GM19463 (cell line): ENCODE measurements at regions not wholly inside any gene's neighbourhood (a gene's known extent, or its start where the extent isn't known, plus 50 kb on each side); places are given as distances from the start of the nearest gene placed in this dataset.

Experiments
- ATAC-seq: cut with Tn5 transposase; IDR thresholded peaks from one replicate; pipeline ENCODE4 v1.9.1; 2021; ENCODE audit warnings: mild to moderate bottlenecking, moderate library complexity; ENCODE audit not compliant: unreplicated experiment

- ATAC-seq: no peak
Observed at GRCh38 chr2:8046849-8047248, 635.0 kb upstream of the ID2 start.

GRCh38 chr2:8049176-8049575, 632.7 kb upstream of the ID2 start:
- ATAC-seq: no peak

GRCh38 chr2:8049851-8050571, 631.8 kb upstream of the ID2 start:
- ATAC-seq: peak; percentile 95

GRCh38 chr2:8053216-8053615, 628.6 kb upstream of the ID2 start:
- ATAC-seq: no peak

- ATAC-seq: no peak
Observed at GRCh38 chr2:8054070-8054469, 627.8 kb upstream of the ID2 start.

GRCh38 chr2:8058652-8059051, 623.2 kb upstream of the ID2 start:
- ATAC-seq: no peak

- no peak for ATAC-seq
Observed at GRCh38 chr2:8059255-8059654, 622.6 kb upstream of the ID2 start.

- no peak for ATAC-seq
Observed at GRCh38 chr2:8059794-8060193, 622.1 kb upstream of the ID2 start.

- ATAC-seq: no peak
Observed at GRCh38 chr2:8061219-8061618, 620.6 kb upstream of the ID2 start.

- ATAC-seq: no peak
Observed at GRCh38 chr2:8064603-8065002, 617.3 kb upstream of the ID2 start.

GRCh38 chr2:8065191-8065590, 616.7 kb upstream of the ID2 start:
- no peak for ATAC-seq

GRCh38 chr2:8067784-8068336, 614.0 kb upstream of the ID2 start:
- no peak for ATAC-seq

- no peak for ATAC-seq
Observed at GRCh38 chr2:8072907-8073306, 608.9 kb upstream of the ID2 start.

GRCh38 chr2:8073916-8074315, 607.9 kb upstream of the ID2 start:
- ATAC-seq: no peak

GRCh38 chr2:8076448-8077342, 605.2 kb upstream of the ID2 start:
- no peak for ATAC-seq

- ATAC-seq: no peak
Observed at GRCh38 chr2:8078705-8079104, 603.2 kb upstream of the ID2 start.

- no peak for ATAC-seq
Observed at GRCh38 chr2:8080063-8080462, 601.8 kb upstream of the ID2 start.

GRCh38 chr2:8081130-8081529, 600.7 kb upstream of the ID2 start:
- ATAC-seq: no peak

GRCh38 chr2:8082840-8083239, 599.0 kb upstream of the ID2 start:
- ATAC-seq: no peak

GRCh38 chr2:8086357-8086756, 595.5 kb upstream of the ID2 start:
- no peak for ATAC-seq

GRCh38 chr2:8086796-8087479, 594.9 kb upstream of the ID2 start:
- ATAC-seq: no peak
